Gastrocnemius medialis (tissue), 4 donors: ENCODE measurements at regions not wholly inside any gene's neighbourhood (a gene's known extent, or its start where the extent isn't known, plus 50 kb on each side); places are given as distances from the start of the nearest gene placed in this dataset.

Experiments used
- ATAC-seq, 2 donors: fragments of 150-250 bp; one replicate each; pipeline ENCODE4 v1.9.1; 2016
- DNase-seq, 2 donors: peaks; one replicate each; pipeline ENCODE4 v3.0.0-alpha.2; 2019
- H3K27ac ChIP-seq, 4 donors: fragments of 200-600 bp; sonication (generic); 1 replicate in 1 of 4; 2 replicates in 3 of 4; pipeline ENCODE4 v1.5.1; 2016 to 2018; ENCODE audit warnings: mild to moderate bottlenecking in 2 of 4, moderate library complexity in 1 of 4
- H3K27me3 ChIP-seq, 3 donors: fragments of 200-600 bp; sonication (generic) in 2 of 3; 1 replicate in 1 of 3; 2 replicates in 2 of 3; pipeline versions ENCODE4 v1.5.1 to v1.6.0; 2016 to 2019; ENCODE audit warnings: mild to moderate bottlenecking in 1 of 3, moderate library complexity in 1 of 3
- H3K36me3 ChIP-seq, 2 donors: fragments of 200-600 bp; sonication (generic) in 1 of 2; one replicate each; pipeline ENCODE4 v1.5.1; 2017 to 2018
- H3K4me1 ChIP-seq, 2 donors: fragments of 200-600 bp; sonication (generic) in 1 of 2; one replicate each; pipeline ENCODE4 v1.5.1; 2016 to 2017; ENCODE audit warnings: mild to moderate bottlenecking in 2 of 2
- H3K4me3 ChIP-seq, 4 donors: fragments of 200-600 bp; sonication (generic) in 3 of 4; 1 replicate in 1 of 4; 2 replicates in 3 of 4; pipeline ENCODE4 v1.5.1; 2016 to 2019; ENCODE audit warnings: mild to moderate bottlenecking in 2 of 4
- H3K9me3 ChIP-seq, 3 donors: fragments of 200-600 bp; sonication (generic) in 2 of 3; 1 replicate in 1 of 3; 2 replicates in 2 of 3; pipeline ENCODE4 v1.5.1; 2016 to 2019
- CTCF ChIP-seq, 5 experiments: fragments of 450-650 bp in 3 of 5; fragments of 200-600 bp in 2 of 5; sonication (generic) in 2 of 5; IDR thresholded peaks in 4 of 5; conservative IDR thresholded peaks in 1 of 5; 1 replicate in 4 of 5; 2 replicates in 1 of 5; pipeline ENCODE4 v1.5.1; 2016 to 2019; ENCODE audit warnings: antibody characterized with exemption in 5 of 5, mild to moderate bottlenecking in 3 of 5, moderate library complexity in 3 of 5
- POLR2A ChIP-seq, 2 donors: fragments of 450-650 bp; IDR thresholded peaks; one replicate each; pipeline ENCODE4 v1.6.1; 2017; ENCODE audit warnings: antibody characterized with exemption in 2 of 2, mild to moderate bottlenecking in 2 of 2, moderate library complexity in 2 of 2
- in situ Hi-C, 4 donors: fragments of 200-750 bp; cut with MboI; loops; one replicate each; pipeline versions ENCODE4 v1.15.0 to v1.8.0; 2017; ENCODE audit warnings: low sequenced_read_pairs in 4 of 4
- intact Hi-C: fragments of 100-400 bp; cut with DNase I; formaldehyde crosslinking; loops from one replicate; pipeline ENCODE4 v1.15.1; 2023; ENCODE audit warnings: low total_unique reads

- Histone ChIP-seq H3K4me1 (no peaks in the 10 kb centered on the region), H3K36me3 (no peaks in the 10 kb centered on the region), H3K27ac (no peak overlapping the region), H3K9me3 (no peaks in the 10 kb centered on the region), H3K27me3 (peaks cover 0 to 11% (median 0%) of the 10 kb centered on the region in 3 donors), H3K4me3 (no peak overlapping the region)
- in situ Hi-C loops (no loop called here), intact Hi-C loops (no loop called here)
- ATAC-seq, result no peak
- no peak for DNase-seq
- no peak for TF ChIP-seq POLR2A (IDR thresholded peaks at IDR 0.05)
- no peak for TF ChIP-seq CTCF (IDR thresholded peaks at IDR 0.05 in 4 of 5, conservative IDR thresholded peaks at IDR 0.05 in 1 of 5)
Measured at GRCh38 chr2:121902171-121902591, 146.7 kb downstream of the TSN start.

GRCh38 chr2:121902616-121903015 lies 147.2 kb downstream of the TSN start:
- no peak overlapping the region for H3K4me3 ChIP-seq
- no peaks in the 10 kb centered on the region for H3K4me1 ChIP-seq
- no peak for TF ChIP-seq CTCF (IDR thresholded peaks at IDR 0.05 in 4 of 5, conservative IDR thresholded peaks at IDR 0.05 in 1 of 5)
- TF ChIP-seq POLR2A (IDR thresholded peaks at IDR 0.05), result no peak
- H3K27ac ChIP-seq, result no peak overlapping the region
- no peak for DNase-seq
- intact Hi-C loops (no loop called here), in situ Hi-C loops (no loop called here)
- no peaks in the 10 kb centered on the region for H3K9me3 ChIP-seq
- no peaks in the 10 kb centered on the region for H3K36me3 ChIP-seq
- no peak for ATAC-seq
- peaks cover 0 to 14% (median 0%) of the 10 kb centered on the region in 3 donors for H3K27me3 ChIP-seq

- intact Hi-C loops, result no loop called here
- DNase-seq, result no peak
- Histone ChIP-seq H3K4me3 (no peak overlapping the region), H3K36me3 (no peaks in the 10 kb centered on the region), H3K27me3 (peaks cover 0 to 14% (median 0%) of the 10 kb centered on the region in 3 donors), H3K9me3 (no peaks in the 10 kb centered on the region), H3K4me1 (no peaks in the 10 kb centered on the region), H3K27ac (no peak overlapping the region)
- TF ChIP-seq CTCF (IDR thresholded peaks at IDR 0.05 in 4 of 5, conservative IDR thresholded peaks at IDR 0.05 in 1 of 5), result no peak
- in situ Hi-C loops, result no loop called here
- ATAC-seq, result no peak
Measured at GRCh38 chr2:121903037-121903689, 147.7 kb downstream of the TSN start.

GRCh38 chr2:121904656-121905055 lies 149.2 kb downstream of the TSN start:
- intact Hi-C loops (no loop called here), in situ Hi-C loops (no loop called here)
- no peaks in the 10 kb centered on the region for H3K36me3 ChIP-seq
- no peak for DNase-seq
- H3K4me1 ChIP-seq, result no peaks in the 10 kb centered on the region
- no peak overlapping the region for H3K27ac ChIP-seq
- no peak overlapping the region for H3K4me3 ChIP-seq
- no peak for ATAC-seq
- no peak for TF ChIP-seq POLR2A (IDR thresholded peaks at IDR 0.05)
- no peak for TF ChIP-seq CTCF (IDR thresholded peaks at IDR 0.05 in 4 of 5, conservative IDR thresholded peaks at IDR 0.05 in 1 of 5)
- peaks cover 0 to 14% (median 0%) of the 10 kb centered on the region in 3 donors for H3K27me3 ChIP-seq
- no peaks in the 10 kb centered on the region for H3K9me3 ChIP-seq

- Histone ChIP-seq H3K36me3 (no peaks in the 10 kb centered on the region), H3K4me3 (no peak overlapping the region), H3K9me3 (no peaks in the 10 kb centered on the region), H3K27me3 (peaks cover 0 to 14% (median 0%) of the 10 kb centered on the region in 3 donors), H3K27ac (no peak overlapping the region), H3K4me1 (no peaks in the 10 kb centered on the region)
- ATAC-seq (no peak), DNase-seq (no peak)
- in situ Hi-C loops, result no loop called here
- intact Hi-C loops, result no loop called here
- TF ChIP-seq POLR2A (IDR thresholded peaks at IDR 0.05) (no peak), CTCF (IDR thresholded peaks at IDR 0.05 in 4 of 5, conservative IDR thresholded peaks at IDR 0.05 in 1 of 5) (no peak)
Measured at GRCh38 chr2:121905201-121905600, 149.8 kb downstream of the TSN start.
